Natural killer cell (primary cell): ENCODE measurements at regions not wholly inside any gene's neighbourhood (a gene's known extent, or its start where the extent isn't known, plus 50 kb on each side); places are given as distances from the start of the nearest gene placed in this dataset.

Experiments
- ATAC-seq, 3 donors: fragments of 150-1000 bp in 2 of 3; fragments of 200-7000 bp in 1 of 3; cut with Tn5 transposase; 1 replicate in 1 of 3; 2 replicates in 2 of 3; pipeline ENCODE4 v1.10.0; 2021; ENCODE audit warnings: mild to moderate bottlenecking in 2 of 3, moderate library complexity in 2 of 3
- DNase-seq, 2 donors: peaks; one replicate each; pipeline versions ENCODE4 v3.0.0 to v3.0.0-alpha.2; 2013 to 2021; ENCODE audit warnings: mixed read lengths in 1 of 2
- H3K27ac ChIP-seq: one replicate; pipeline ENCODE4 v1.5.1; 2013; ENCODE audit warnings: mild to moderate bottlenecking, low read length
- H3K27me3 ChIP-seq: one replicate; pipeline ENCODE4 v1.6.1; 2013; ENCODE audit warnings: low read length; ENCODE audit not compliant: control insufficient read depth, insufficient read depth
- H3K36me3 ChIP-seq: one replicate; pipeline ENCODE4 v1.6.1; 2013; ENCODE audit warnings: low read length; ENCODE audit not compliant: control insufficient read depth, insufficient read depth
- H3K4me1 ChIP-seq: one replicate; pipeline ENCODE4 v1.6.1; 2013; ENCODE audit warnings: low read length; ENCODE audit not compliant: control insufficient read depth, insufficient read depth
- H3K4me3 ChIP-seq: one replicate; pipeline ENCODE4 v1.5.1; 2013; ENCODE audit warnings: low read length
- H3K9me3 ChIP-seq: one replicate; pipeline ENCODE4 v1.6.1; 2013; ENCODE audit warnings: low read length; ENCODE audit not compliant: control insufficient read depth, insufficient read depth
- H3K27ac Mint-ChIP-seq, 2 donors: one replicate each; pipeline ENCODE4 v1.8.0; 2022; ENCODE audit warnings: mild to moderate bottlenecking in 2 of 2, mixed read lengths in 2 of 2, moderate library complexity in 1 of 2
- H3K27me3 Mint-ChIP-seq, 2 donors: one replicate each; pipeline ENCODE4 v1.8.0; 2022; ENCODE audit warnings: low read depth in 2 of 2, mixed read lengths in 2 of 2
- H3K36me3 Mint-ChIP-seq: one replicate; pipeline ENCODE4 v1.8.0; 2022; ENCODE audit warnings: mixed read lengths
- H3K4me1 Mint-ChIP-seq, 2 donors: one replicate each; pipeline ENCODE4 v1.8.0; 2022; ENCODE audit warnings: mixed read lengths in 2 of 2
- H3K4me3 Mint-ChIP-seq: one replicate; pipeline ENCODE4 v1.8.0; 2022; ENCODE audit warnings: mild to moderate bottlenecking, moderate library complexity, mixed read lengths
- H3K9me3 Mint-ChIP-seq, 2 donors: one replicate each; pipeline ENCODE4 v1.8.0; 2022; ENCODE audit warnings: mixed read lengths in 2 of 2
- WGBS: methylation state at CpG from one replicate; pipeline ENCODE4 v1.1.7; 2013; ENCODE audit warnings: missing lambda C conversion rate; ENCODE audit not compliant: insufficient coverage; 5-methylcytosine and 5-hydroxymethylcytosine counted together
- intact Hi-C: fragments of 100-400 bp; cut with micrococcal nuclease; formaldehyde crosslinking; loops from one replicate; pipeline ENCODE4 v1.14.2; 2022
- TF ChIP-seq, protein P1 (sequence below): fragments of 200-600 bp; IDR thresholded peaks from one replicate; pipeline ENCODE4 v1.8.0; 2022; ENCODE audit warnings: antibody characterized with exemption

DNA sequence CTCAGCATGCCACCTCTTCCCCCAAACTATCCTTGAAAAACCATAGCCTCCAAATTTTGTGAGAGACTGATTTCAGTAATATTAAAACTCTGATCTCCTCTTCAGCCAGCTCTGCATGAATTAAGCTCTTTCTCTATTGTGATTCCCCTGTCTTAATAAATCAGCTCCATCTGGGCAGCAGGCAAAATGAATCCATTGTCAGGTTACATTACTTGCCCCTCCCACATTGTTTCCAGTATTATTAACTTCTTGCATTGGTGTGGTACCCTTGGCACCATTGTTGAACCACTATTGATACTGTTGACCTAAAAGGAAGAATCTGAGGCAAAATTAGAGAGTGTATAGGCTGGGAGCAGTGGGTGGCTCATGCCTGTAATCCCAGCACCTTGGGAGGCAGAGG is 512.2 kb upstream of the VRK2 start:
- Mint-ChIP-seq H3K36me3 (no peaks in the 10 kb centered on the region), H3K27me3 (no peaks in the 10 kb centered on the region), H3K27ac (no peak overlapping the region), H3K4me1 (no peaks in the 10 kb centered on the region), H3K9me3 (peaks cover 5 to 9% of the 10 kb centered on the region in 2 donors), H3K4me3 (no peak overlapping the region)
- Histone ChIP-seq H3K9me3 (no peaks in the 10 kb centered on the region), H3K27ac (no peak overlapping the region), H3K4me1 (no peaks in the 10 kb centered on the region), H3K27me3 (no peaks in the 10 kb centered on the region), H3K4me3 (no peak overlapping the region), H3K36me3 (no peaks in the 10 kb centered on the region)
- intact Hi-C loops, result no loop called here
- DNase-seq, result no peak
- TF ChIP-seq, protein P1, sequence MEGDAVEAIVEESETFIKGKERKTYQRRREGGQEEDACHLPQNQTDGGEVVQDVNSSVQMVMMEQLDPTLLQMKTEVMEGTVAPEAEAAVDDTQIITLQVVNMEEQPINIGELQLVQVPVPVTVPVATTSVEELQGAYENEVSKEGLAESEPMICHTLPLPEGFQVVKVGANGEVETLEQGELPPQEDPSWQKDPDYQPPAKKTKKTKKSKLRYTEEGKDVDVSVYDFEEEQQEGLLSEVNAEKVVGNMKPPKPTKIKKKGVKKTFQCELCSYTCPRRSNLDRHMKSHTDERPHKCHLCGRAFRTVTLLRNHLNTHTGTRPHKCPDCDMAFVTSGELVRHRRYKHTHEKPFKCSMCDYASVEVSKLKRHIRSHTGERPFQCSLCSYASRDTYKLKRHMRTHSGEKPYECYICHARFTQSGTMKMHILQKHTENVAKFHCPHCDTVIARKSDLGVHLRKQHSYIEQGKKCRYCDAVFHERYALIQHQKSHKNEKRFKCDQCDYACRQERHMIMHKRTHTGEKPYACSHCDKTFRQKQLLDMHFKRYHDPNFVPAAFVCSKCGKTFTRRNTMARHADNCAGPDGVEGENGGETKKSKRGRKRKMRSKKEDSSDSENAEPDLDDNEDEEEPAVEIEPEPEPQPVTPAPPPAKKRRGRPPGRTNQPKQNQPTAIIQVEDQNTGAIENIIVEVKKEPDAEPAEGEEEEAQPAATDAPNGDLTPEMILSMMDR, result no peak
- no peak for ATAC-seq

DNA sequence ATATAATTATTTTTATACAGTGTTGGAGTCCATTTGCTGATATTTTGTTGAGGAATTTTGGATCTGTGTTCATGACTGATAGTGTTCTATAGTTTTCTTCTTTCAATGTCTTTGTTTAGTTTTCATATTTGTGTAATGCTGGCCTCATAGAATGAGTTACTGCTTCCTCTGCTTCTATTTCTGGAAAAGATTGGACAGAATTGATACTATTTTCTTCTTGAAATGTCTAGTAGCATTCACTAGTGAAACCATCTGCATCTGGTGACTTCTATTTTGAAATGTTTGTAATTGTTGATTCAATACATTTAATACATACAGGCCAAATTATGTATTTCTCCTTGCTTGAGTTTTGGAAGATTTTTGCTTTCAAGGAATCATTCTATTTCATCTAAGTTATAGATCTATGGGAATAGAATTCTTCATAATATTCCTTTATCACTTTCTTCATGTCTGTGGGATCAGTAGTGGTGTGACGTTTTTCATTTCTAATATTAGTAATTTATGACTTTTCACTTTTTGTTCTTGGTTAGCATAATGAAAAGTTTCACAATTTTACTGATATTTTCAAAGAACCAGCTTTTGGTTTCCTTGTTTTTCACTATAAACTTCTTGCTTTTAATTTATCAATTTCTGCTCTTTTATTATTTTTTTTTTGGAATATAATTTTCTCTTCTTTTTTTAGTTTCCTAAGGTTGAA is 509.9 kb upstream of the VRK2 start:
- Histone ChIP-seq H3K27me3 (no peaks in the 10 kb centered on the region), H3K9me3 (no peaks in the 10 kb centered on the region), H3K36me3 (no peaks in the 10 kb centered on the region), H3K27ac (no peak overlapping the region), H3K4me3 (no peak overlapping the region), H3K4me1 (no peaks in the 10 kb centered on the region)
- no CpG with 5 or more reads among the region's 1 CpG for WGBS
- H3K27ac Mint-ChIP-seq, result no peak overlapping the region
- H3K36me3 Mint-ChIP-seq, result no peaks in the 10 kb centered on the region
- ATAC-seq, result no peak
- DNase-seq, result no peak
- H3K27me3 Mint-ChIP-seq, result no peaks in the 10 kb centered on the region
- TF ChIP-seq, protein P1, result no peak
- H3K4me1 Mint-ChIP-seq, result no peaks in the 10 kb centered on the region
- H3K4me3 Mint-ChIP-seq, result no peak overlapping the region
- intact Hi-C loops, result no loop called here
- peaks cover 5 to 6% of the 10 kb centered on the region in 2 donors for H3K9me3 Mint-ChIP-seq

DNA sequence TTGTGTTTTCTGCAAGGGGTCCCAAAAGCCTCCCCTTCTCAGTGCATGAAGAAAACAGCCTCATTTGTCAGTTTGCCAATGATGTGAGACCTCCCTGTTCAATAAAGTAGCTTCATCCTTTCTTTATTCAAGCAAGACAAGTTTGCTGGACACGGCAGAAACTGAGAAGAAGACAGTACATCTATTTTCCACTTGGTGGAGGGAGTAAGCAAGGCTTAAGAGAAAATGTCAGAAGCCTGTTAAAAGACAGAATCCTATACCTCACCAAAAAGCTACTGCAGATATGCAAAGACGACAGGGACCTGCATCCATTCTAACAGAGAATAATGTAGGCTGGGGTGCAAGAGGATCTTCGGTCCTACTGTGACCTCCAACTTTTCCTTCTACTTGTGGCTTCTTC is 506.8 kb upstream of the VRK2 start:
- Histone ChIP-seq H3K27ac (no peak overlapping the region), H3K4me1 (no peaks in the 10 kb centered on the region), H3K9me3 (no peaks in the 10 kb centered on the region), H3K4me3 (no peak overlapping the region), H3K36me3 (no peaks in the 10 kb centered on the region), H3K27me3 (no peaks in the 10 kb centered on the region)
- Mint-ChIP-seq H3K27me3 (no peaks in the 10 kb centered on the region), H3K27ac (no peak overlapping the region), H3K36me3 (no peaks in the 10 kb centered on the region), H3K4me3 (no peak overlapping the region), H3K4me1 (no peaks in the 10 kb centered on the region), H3K9me3 (peaks cover 3 to 8% of the 10 kb centered on the region in 2 donors)
- intact Hi-C loops, result no loop called here
- WGBS, result 73% methylated on average over 2 of the region's 3 CpGs
- no peak for DNase-seq
- no peak for ATAC-seq
- TF ChIP-seq, protein P1, result no peak

DNA sequence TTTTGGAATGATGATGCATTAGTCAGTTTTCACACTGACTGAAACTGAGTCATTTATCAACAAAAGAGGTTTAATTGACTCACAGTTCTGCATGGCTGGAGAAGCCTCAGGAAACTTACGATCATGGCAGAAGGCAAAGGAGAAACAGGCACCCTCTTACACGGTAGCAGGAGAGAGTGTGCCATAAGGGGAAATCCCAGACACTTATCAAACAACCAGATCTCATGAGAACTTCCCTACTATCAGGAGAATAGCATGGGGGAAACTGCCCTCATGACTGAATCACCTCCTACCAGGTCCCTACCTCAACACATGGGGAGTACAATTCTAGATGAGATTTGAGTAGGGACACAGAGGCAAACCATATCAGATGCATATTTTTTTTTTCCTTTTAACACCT is 504.5 kb upstream of the VRK2 start:
- no peak overlapping the region for H3K27ac ChIP-seq
- intact Hi-C loops, result no loop called here
- H3K4me1 ChIP-seq, result no peaks in the 10 kb centered on the region
- no CpG with 5 or more reads among the region's 2 CpGs for WGBS
- H3K9me3 ChIP-seq, result no peaks in the 10 kb centered on the region
- H3K36me3 ChIP-seq, result no peaks in the 10 kb centered on the region
- Mint-ChIP-seq H3K36me3 (peaks cover 21% of the 10 kb centered on the region), H3K4me3 (no peak overlapping the region), H3K27me3 (no peaks in the 10 kb centered on the region), H3K27ac (no peak overlapping the region), H3K9me3 (peaks cover 10 to 14% of the 10 kb centered on the region in 2 donors), H3K4me1 (no peaks in the 10 kb centered on the region)
- no peak for ATAC-seq
- no peak overlapping the region for H3K4me3 ChIP-seq
- no peak for DNase-seq
- TF ChIP-seq, protein P1, result no peak
- H3K27me3 ChIP-seq, result no peaks in the 10 kb centered on the region
